K562 (cell line): ENCODE measurements at regions not wholly inside any gene's neighbourhood (a gene's known extent, or its start where the extent isn't known, plus 50 kb on each side); places are given as distances from the start of the nearest gene placed in this dataset.

Experiments
- ATAC-seq: fragments of 200-7000 bp; cut with Tn5 transposase; 3 replicates; pipeline ENCODE4 v1.9.1; 2020; ENCODE audit warnings: moderate library complexity
- BruUV-seq: library from RNA; stranded (reverse); fragments of 400-500 nt; replicated peaks from 2 replicates; lab custom pipeline; 2021; lab: Mats Ljungman, UMichigan
- CTCF ChIA-PET: fragments of 300-600 bp; formaldehyde crosslinking; extraction: SDS; loops from one replicate; lab custom pipeline; 2021; ENCODE audit warnings: low intra/inter-chr PET ratio; lab: Yijun Ruan, JAX
- POLR2A ChIA-PET: fragments of 300-600, 350-650 bp; sonication (Branson Sonifier 250); formaldehyde crosslinking; extraction: SDS; loops from one replicate; lab custom pipeline; 2021; ENCODE audit warnings: antibody characterized with exemption, inconsistent platforms; lab: Yijun Ruan, JAX
- DNase-seq, 4 experiments: peaks; one replicate each; pipeline versions ENCODE4 v3.0.0 to v3.0.0-alpha.2; 2011 to 2018; ENCODE audit warnings: low spot score in 3 of 4, mixed read lengths in 3 of 4; ENCODE audit errors: extremely low read depth in 1 of 4
- FAIRE-seq: peaks from 2 replicates; lab custom pipeline; 2011; peaks lifted over from hg19 to GRCh38; lab: Jason Lieb, UNC
- H2AFZ ChIP-seq: 2 replicates; pipeline ENCODE4 v1.6.0; 2011; ENCODE audit warnings: low read depth, low read length, control low read depth, inconsistent platforms
- H3K27ac ChIP-seq: fragments of 200-600 bp; 3 replicates; pipeline ENCODE4 v1.8.0; 2011; ENCODE audit warnings: low read depth, mild to moderate bottlenecking, control low read depth, inconsistent platforms, low read length, moderate library complexity, mixed read lengths; ENCODE audit errors: extremely low read depth
- H3K27me3 ChIP-seq, 2 experiments: fragments of 300-600 bp in 1 of 2; 2 replicates in 1 of 2; 3 replicates in 1 of 2; pipeline versions ENCODE4 v1.6.0 to v1.8.0; 2011; ENCODE audit warnings: inconsistent platforms in 2 of 2, low read length in 2 of 2, mild to moderate bottlenecking in 1 of 2, mixed read lengths in 1 of 2, moderate library complexity in 1 of 2; ENCODE audit not compliant: control insufficient read depth in 2 of 2, insufficient read depth in 2 of 2
- H3K36me3 ChIP-seq: fragments of 300-600 bp; 3 replicates; pipeline ENCODE4 v1.8.0; 2011; ENCODE audit warnings: mild to moderate bottlenecking, low read length, inconsistent platforms; ENCODE audit not compliant: control insufficient read depth, insufficient read depth
- H3K4me1 ChIP-seq, 2 experiments: fragments of 200-600 bp in 1 of 2; replicated peaks in 1 of 2; 2 replicates in 1 of 2; 3 replicates in 1 of 2; pipeline versions ENCODE4 v1.5.1 to v1.8.0; 2011; ENCODE audit warnings: inconsistent platforms in 2 of 2, low read length in 2 of 2, mild to moderate bottlenecking in 1 of 2, mixed read lengths in 1 of 2, moderate library complexity in 1 of 2; ENCODE audit not compliant: control insufficient read depth in 2 of 2, insufficient read depth in 2 of 2
- H3K4me2 ChIP-seq: 2 replicates; pipeline ENCODE4 v1.6.1; 2011; ENCODE audit warnings: low read length, control low read depth, inconsistent platforms, mixed read lengths; ENCODE audit not compliant: insufficient read depth
- H3K4me3 ChIP-seq: fragments of 200-600 bp; sonication (generic), shearing (Covaris generic); 2 replicates; pipeline ENCODE4 v1.5.1; 2016; ENCODE audit warnings: control low read depth, inconsistent platforms
- H3K79me2 ChIP-seq: fragments of 200-600 bp; 3 replicates; pipeline ENCODE4 v1.8.0; 2011; ENCODE audit warnings: low read length, inconsistent platforms; ENCODE audit not compliant: control insufficient read depth, insufficient read depth
- H3K9ac ChIP-seq, 2 experiments: 2 replicates each; pipeline versions ENCODE4 v1.6.0 to v1.6.1; 2011; ENCODE audit warnings: low read depth in 2 of 2, low read length in 2 of 2, control low read depth in 1 of 2, inconsistent platforms in 1 of 2, mild to moderate bottlenecking in 1 of 2, mixed read lengths in 1 of 2; ENCODE audit not compliant: insufficient read depth in 1 of 2
- H3K9me1 ChIP-seq: one replicate; pipeline ENCODE4 v1.6.0; 2011; ENCODE audit warnings: inconsistent platforms, mild to moderate bottlenecking, low read length, moderate library complexity; ENCODE audit not compliant: control insufficient read depth, insufficient read depth
- H3K9me3 ChIP-seq: replicated peaks from 2 replicates; pipeline ENCODE4 v1.5.1; 2011; ENCODE audit warnings: low read depth, low read length, inconsistent platforms; ENCODE audit not compliant: control insufficient read depth, insufficient read depth
- H4K20me1 ChIP-seq: replicated peaks from 2 replicates; pipeline ENCODE4 v1.6.1; 2011; ENCODE audit warnings: low read length, inconsistent platforms, mixed read lengths; ENCODE audit not compliant: control insufficient read depth, insufficient read depth
- ARID1B ChIP-seq: fragments of 450-650 bp; IDR thresholded peaks from 2 replicates; pipeline ENCODE4 v1.6.1; 2016; ENCODE audit warnings: antibody characterized with exemption, mild to moderate bottlenecking, inconsistent platforms
- C11orf30 ChIP-seq: fragments of 450-650 bp; IDR thresholded peaks from 2 replicates; pipeline ENCODE4 v1.6.1; 2016; ENCODE audit warnings: low read depth, mild to moderate bottlenecking
- CBFA2T2 ChIP-seq: fragments of 450-650 bp; conservative IDR thresholded peaks from 2 replicates; pipeline ENCODE4 v1.6.1; 2017; ENCODE audit warnings: mild to moderate bottlenecking
- CBFA2T3 ChIP-seq: fragments of 450-650 bp; IDR thresholded peaks from 2 replicates; pipeline ENCODE4 v1.6.1; 2017
- CHCHD3 ChIP-seq: fragments of 250-450 bp; sonication (Bioruptor Pico); IDR thresholded peaks from 2 replicates; pipeline ENCODE4 v2.1.2; 2022; ENCODE audit warnings: mild to moderate bottlenecking
- FOSL1 ChIP-seq: fragments of 200-800 bp; sonication (Bioruptor generic); conservative IDR thresholded peaks from 2 replicates; pipeline ENCODE4 v1.6.1; 2016; ENCODE audit warnings: missing genetic modification characterization, missing compliant biosample characterization
- HOMEZ ChIP-seq: fragments of 250-450 bp; sonication (Bioruptor Pico); IDR thresholded peaks from 2 replicates; pipeline ENCODE4 v1.4.0; 2020; ENCODE audit warnings: mild to moderate bottlenecking, moderate library complexity
- MAFG ChIP-seq: fragments of 450-650 bp; conservative IDR thresholded peaks from 2 replicates; pipeline ENCODE4 v1.6.1; 2016; ENCODE audit warnings: missing genetic modification characterization, missing compliant biosample characterization
- MTA2 ChIP-seq: fragments of 450-650 bp; IDR thresholded peaks from 2 replicates; pipeline ENCODE4 v1.6.1; 2016; ENCODE audit warnings: low read depth
- NCOR1 ChIP-seq: fragments of 450-650 bp; IDR thresholded peaks from 2 replicates; pipeline ENCODE4 v1.6.1; 2016; ENCODE audit warnings: mild to moderate bottlenecking, moderate library complexity
- RB1 ChIP-seq: fragments of 450-650 bp; IDR thresholded peaks from 2 replicates; pipeline ENCODE4 v1.6.1; 2017; ENCODE audit warnings: low read depth, mild to moderate bottlenecking
- TAL1 ChIP-seq: fragments of 450-650 bp; IDR thresholded peaks from 2 replicates; pipeline ENCODE4 v1.6.1; 2016; ENCODE audit warnings: mild to moderate bottlenecking
- TCF3 ChIP-seq: sonication (generic); formaldehyde crosslinking; IDR thresholded peaks from 2 replicates; pipeline ENCODE4 v1.4.0; 2020; ENCODE audit warnings: mild to moderate bottlenecking, missing genetic modification reagents
- ZC3H8 ChIP-seq: fragments of 450-650 bp; IDR thresholded peaks from 2 replicates; pipeline ENCODE4 v1.6.1; 2017
- ZFP91 ChIP-seq: sonication (generic); formaldehyde crosslinking; IDR thresholded peaks from 2 replicates; pipeline ENCODE4 v1.8.0; 2022; ENCODE audit warnings: mild to moderate bottlenecking, missing genetic modification reagents
- ZKSCAN3 ChIP-seq: fragments of 250-450 bp; sonication (Bioruptor Pico); IDR thresholded peaks from 2 replicates; pipeline ENCODE4 v1.4.0; 2020
- ZNF431 ChIP-seq: sonication (generic); formaldehyde crosslinking; IDR thresholded peaks from 2 replicates; pipeline ENCODE4 v1.8.0; 2022; ENCODE audit warnings: mild to moderate bottlenecking, missing genetic modification reagents
- ZNF699 ChIP-seq: fragments of 250-450 bp; sonication (Bioruptor Pico); IDR thresholded peaks from 2 replicates; pipeline ENCODE4 v1.8.0; 2021; ENCODE audit warnings: mild to moderate bottlenecking, moderate library complexity; ENCODE audit not compliant: insufficient replicate concordance
- ZNF717 ChIP-seq: fragments of 250-450 bp; sonication (Bioruptor Pico); IDR thresholded peaks from 2 replicates; pipeline ENCODE4 v1.5.0; 2021
- in situ Hi-C: fragments of 300-500 bp; cut with MboI; formaldehyde crosslinking; loops from 4 replicates; pipeline ENCODE4 v1.15.0; 2018; ENCODE audit warnings: inconsistent platforms, mixed read lengths
- intact Hi-C: fragments of 100-400 bp; cut with micrococcal nuclease; formaldehyde crosslinking; loops from 2 replicates; pipeline ENCODE4 v1.14.2; 2022
- TF ChIP-seq, protein P1 (sequence below): fragments of 250-450 bp; sonication (Bioruptor Pico); IDR thresholded peaks from 2 replicates; pipeline ENCODE4 v1.5.0; 2020; ENCODE audit warnings: mild to moderate bottlenecking
- TF ChIP-seq, protein P2 (sequence below), 2 experiments: fragments of 200-800 bp in 1 of 2; sonication (Bioruptor generic) in 1 of 2; sonication (generic) in 1 of 2; formaldehyde crosslinking in 1 of 2; IDR thresholded peaks in 1 of 2; conservative IDR thresholded peaks in 1 of 2; 2 replicates each; pipeline versions ENCODE4 v1.5.0 to v1.6.1; 2016 to 2020; ENCODE audit warnings: missing compliant biosample characterization in 1 of 2, missing genetic modification characterization in 1 of 2, missing genetic modification reagents in 1 of 2

DNA sequence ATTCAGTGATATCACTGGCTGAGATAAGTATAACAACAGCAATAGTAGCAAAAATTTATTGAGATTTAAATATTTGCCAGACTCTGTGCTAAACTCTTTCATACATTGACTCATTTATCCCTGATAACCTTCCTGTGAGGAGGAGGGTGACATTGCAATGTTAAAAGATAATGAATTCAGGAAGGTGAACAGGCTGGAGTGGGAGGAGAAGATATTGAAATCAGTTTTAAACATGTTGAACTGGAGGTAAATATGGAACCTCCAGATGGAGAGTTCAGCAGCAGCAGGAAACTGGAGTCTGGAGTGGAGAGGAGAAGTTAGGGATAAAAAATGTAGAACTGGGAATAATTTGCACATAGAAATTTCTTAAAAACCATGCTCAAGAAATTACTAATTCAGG is 142.0 kb upstream of the FAT3 start:
- Histone ChIP-seq H3K4me3 (no peak overlapping the region), H3K9me1 (no peaks in the 10 kb centered on the region), H3K27ac (peak overlapping the region; percentile 66; the same call in 2 of the 3 replicates), H2AFZ (no peak overlapping the region), H4K20me1 (no peaks in the 10 kb centered on the region), H3K79me2 (no peaks in the 10 kb centered on the region), H3K27me3 (no peaks in the 10 kb centered on the region), H3K4me2 (no peak overlapping the region), H3K9ac (no peak overlapping the region), H3K9me3 (no peaks in the 10 kb centered on the region), H3K4me1 (no peaks in the 10 kb centered on the region), H3K36me3 (no peaks in the 10 kb centered on the region)
- CTCF ChIA-PET = no interaction called here
- POLR2A ChIA-PET = no interaction called here
- DNase-seq (peak in 1 of 4 experiments; percentile 28), FAIRE-seq (no peak), ATAC-seq (peak; percentile 53; the same call in 2 of the 3 replicates)
- in situ Hi-C loops (no loop called here), intact Hi-C loops (no loop called here)
- BruUV-seq = no TSS peak
- TF ChIP-seq ZC3H8 = no peak
- peak; percentile 64 for TF ChIP-seq FOSL1 (tag)
- no peak for TF ChIP-seq CHCHD3 (CRISPR knock-in tag)
- no peak for TF ChIP-seq ZKSCAN3
- TF ChIP-seq ARID1B = peak; percentile 84
- TF ChIP-seq RB1 = no peak
- peak; percentile 76 for TF ChIP-seq TCF3 (CRISPR knock-in tag)
- peak; percentile 66 for TF ChIP-seq NCOR1
- peak; percentile 57; the same call in 1 of the 2 replicates for TF ChIP-seq MTA2
- no peak for TF ChIP-seq C11orf30
- TF ChIP-seq CBFA2T3 = peak; percentile 89
- TF ChIP-seq ZFP91 (CRISPR knock-in tag) = no peak
- TF ChIP-seq ZNF717 = no peak
- no peak for TF ChIP-seq ZNF699 (CRISPR knock-in tag)
- TF ChIP-seq, protein P1, sequence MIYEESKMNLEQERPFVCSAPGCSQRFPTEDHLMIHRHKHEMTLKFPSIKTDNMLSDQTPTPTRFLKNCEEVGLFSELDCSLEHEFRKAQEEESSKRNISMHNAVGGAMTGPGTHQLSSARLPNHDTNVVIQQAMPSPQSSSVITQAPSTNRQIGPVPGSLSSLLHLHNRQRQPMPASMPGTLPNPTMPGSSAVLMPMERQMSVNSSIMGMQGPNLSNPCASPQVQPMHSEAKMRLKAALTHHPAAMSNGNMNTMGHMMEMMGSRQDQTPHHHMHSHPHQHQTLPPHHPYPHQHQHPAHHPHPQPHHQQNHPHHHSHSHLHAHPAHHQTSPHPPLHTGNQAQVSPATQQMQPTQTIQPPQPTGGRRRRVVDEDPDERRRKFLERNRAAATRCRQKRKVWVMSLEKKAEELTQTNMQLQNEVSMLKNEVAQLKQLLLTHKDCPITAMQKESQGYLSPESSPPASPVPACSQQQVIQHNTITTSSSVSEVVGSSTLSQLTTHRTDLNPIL (CRISPR knock-in tag) = no peak
- TF ChIP-seq HOMEZ (CRISPR knock-in tag) = no peak
- TF ChIP-seq TAL1 = peak; percentile 82
- peak; percentile 45 for TF ChIP-seq MAFG
- TF ChIP-seq, protein P2, sequence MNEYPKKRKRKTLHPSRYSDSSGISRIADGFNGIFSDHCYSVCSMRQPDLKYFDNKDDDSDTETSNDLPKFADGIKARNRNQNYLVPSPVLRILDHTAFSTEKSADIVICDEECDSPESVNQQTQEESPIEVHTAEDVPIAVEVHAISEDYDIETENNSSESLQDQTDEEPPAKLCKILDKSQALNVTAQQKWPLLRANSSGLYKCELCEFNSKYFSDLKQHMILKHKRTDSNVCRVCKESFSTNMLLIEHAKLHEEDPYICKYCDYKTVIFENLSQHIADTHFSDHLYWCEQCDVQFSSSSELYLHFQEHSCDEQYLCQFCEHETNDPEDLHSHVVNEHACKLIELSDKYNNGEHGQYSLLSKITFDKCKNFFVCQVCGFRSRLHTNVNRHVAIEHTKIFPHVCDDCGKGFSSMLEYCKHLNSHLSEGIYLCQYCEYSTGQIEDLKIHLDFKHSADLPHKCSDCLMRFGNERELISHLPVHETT (CRISPR knock-in tag; conservative IDR thresholded peaks at IDR 0.05 in 1 of 2, IDR thresholded peaks at IDR 0.05 in 1 of 2) = 0 out of 4 replicates have a peak, but pooled peaks of 1 of the 2 experiments have one; percentile 42
- no peak for TF ChIP-seq ZNF431 (CRISPR knock-in tag)
- TF ChIP-seq CBFA2T2 = peak; percentile 81
